Activated T-helper 1 cell treated with anti-CD3 and anti-CD28 coated beads, Interleukin-12 subunit alpha, Interleukin-12 subunit beta, Interleukin-2, Interleukin-4 antibody, amounts not matched to agents 30 ng/mL and 10 ng/mL and 1 ng/mL, durations not matched to agents 14 hours and 24 hours and 36 hours (primary cell): ENCODE measurements at regions not wholly inside any gene's neighbourhood (a gene's known extent, or its start where the extent isn't known, plus 50 kb on each side); places are given as distances from the start of the nearest gene placed in this dataset.

Experiments used
- DNase-seq: peaks from one replicate; pipeline ENCODE4 v3.0.0; 2021; ENCODE audit warnings: low spot score
- H3K27ac Mint-ChIP-seq: one replicate; pipeline ENCODE4 v1.8.0; 2021; ENCODE audit warnings: mild to moderate bottlenecking, mixed read lengths
- H3K27me3 Mint-ChIP-seq: one replicate; pipeline ENCODE4 v1.8.0; 2022; ENCODE audit warnings: mild to moderate bottlenecking, moderate library complexity, mixed read lengths; ENCODE audit not compliant: insufficient read depth
- H3K36me3 Mint-ChIP-seq: one replicate; pipeline ENCODE4 v1.8.0; 2021; ENCODE audit warnings: low read depth, mixed read lengths
- H3K4me1 Mint-ChIP-seq: one replicate; pipeline ENCODE4 v1.8.0; 2021; ENCODE audit warnings: low read depth, mixed read lengths
- H3K4me3 Mint-ChIP-seq: one replicate; pipeline ENCODE4 v1.8.0; 2021; ENCODE audit warnings: mild to moderate bottlenecking, moderate library complexity, mixed read lengths
- H3K9me3 Mint-ChIP-seq: one replicate; pipeline ENCODE4 v1.8.0; 2021; ENCODE audit warnings: mixed read lengths
- intact Hi-C: fragments of 100-400 bp; cut with micrococcal nuclease; formaldehyde crosslinking; loops from one replicate; pipeline ENCODE4 v1.15.1; 2024

- Mint-ChIP-seq H3K27me3 (peaks cover 18% of the 10 kb centered on the region), H3K36me3 (no peaks in the 10 kb centered on the region), H3K27ac (no peak overlapping the region), H3K4me3 (no peak overlapping the region), H3K9me3 (no peaks in the 10 kb centered on the region), H3K4me1 (peaks cover 4% of the 10 kb centered on the region)
- intact Hi-C loops: no loop called here
- no peak for DNase-seq
These were observed 1309.2 kb upstream of the WWC1 start for GRCh38 chr5:166982226-166982625.

GRCh38 chr5:166991601-166992000 is 1299.8 kb upstream of the WWC1 start:
- peaks cover 3% of the 10 kb centered on the region for H3K9me3 Mint-ChIP-seq
- no peaks in the 10 kb centered on the region for H3K27me3 Mint-ChIP-seq
- intact Hi-C loops: no loop called here
- no peaks in the 10 kb centered on the region for H3K4me1 Mint-ChIP-seq
- no peak overlapping the region for H3K27ac Mint-ChIP-seq
- H3K4me3 Mint-ChIP-seq: no peak overlapping the region
- no peak for DNase-seq
- no peaks in the 10 kb centered on the region for H3K36me3 Mint-ChIP-seq

DNA sequence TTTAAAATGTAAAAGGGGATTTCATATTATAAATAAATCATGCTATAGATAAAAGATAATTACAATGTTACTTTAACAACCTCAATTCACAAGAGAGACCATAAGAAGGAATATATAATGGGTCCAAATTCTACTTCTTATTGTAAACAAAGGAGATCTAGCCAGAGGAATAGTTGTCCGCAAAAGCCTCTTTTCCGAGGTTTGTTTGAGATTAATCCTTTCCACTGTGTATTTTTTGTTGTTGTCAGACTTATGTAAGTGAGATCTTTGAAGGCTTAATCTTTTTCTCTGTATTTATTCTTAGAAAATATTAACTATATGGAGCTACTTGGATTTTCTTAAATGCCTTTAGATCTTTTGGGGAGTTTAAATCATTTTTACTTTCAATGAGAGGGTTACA is 1299.3 kb upstream of the WWC1 start:
- Mint-ChIP-seq H3K36me3 (no peaks in the 10 kb centered on the region), H3K4me1 (no peaks in the 10 kb centered on the region), H3K27ac (no peak overlapping the region), H3K27me3 (no peaks in the 10 kb centered on the region), H3K4me3 (no peak overlapping the region), H3K9me3 (peaks cover 3% of the 10 kb centered on the region)
- DNase-seq: no peak
- intact Hi-C loops: no loop called here

GRCh38 chr5:166992874-166993722 is 1298.3 kb upstream of the WWC1 start:
- no peak for DNase-seq
- Mint-ChIP-seq H3K9me3 (peaks cover 3% of the 10 kb centered on the region), H3K27ac (no peak overlapping the region), H3K27me3 (no peaks in the 10 kb centered on the region), H3K4me3 (no peak overlapping the region), H3K4me1 (no peaks in the 10 kb centered on the region), H3K36me3 (no peaks in the 10 kb centered on the region)
- intact Hi-C loops: no loop called here

- no peaks in the 10 kb centered on the region for H3K4me1 Mint-ChIP-seq
These were observed 1297.2 kb upstream of the WWC1 start for GRCh38 chr5:166994226-166994625.

DNA sequence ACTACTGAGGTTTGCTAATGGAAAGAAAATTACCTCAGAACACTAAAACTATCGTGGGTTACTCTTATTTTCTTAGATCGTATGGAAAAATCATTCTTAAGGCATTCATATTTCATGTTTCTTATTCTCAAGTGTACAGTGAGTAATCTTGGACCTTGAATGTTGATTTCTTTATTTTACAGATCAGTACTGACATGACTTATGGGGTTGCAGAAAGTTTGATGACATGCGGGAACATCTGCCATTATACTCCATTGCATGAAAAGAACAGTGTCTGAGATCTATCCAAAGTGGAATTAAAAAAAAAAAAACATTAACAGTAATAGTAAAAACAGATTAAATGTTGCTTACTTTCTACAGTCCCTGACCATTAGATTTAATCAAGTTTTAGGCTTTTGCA is 1290.2 kb upstream of the WWC1 start:
- intact Hi-C loops: no loop called here

More at GRCh38 chr5:166994226-166994625, 1297.2 kb upstream of the WWC1 start:
- Mint-ChIP-seq H3K27me3 (no peaks in the 10 kb centered on the region), H3K27ac (no peak overlapping the region), H3K36me3 (no peaks in the 10 kb centered on the region), H3K9me3 (peaks cover 4% of the 10 kb centered on the region), H3K4me3 (no peak overlapping the region)
- DNase-seq: no peak
- intact Hi-C loops: no loop called here

DNA sequence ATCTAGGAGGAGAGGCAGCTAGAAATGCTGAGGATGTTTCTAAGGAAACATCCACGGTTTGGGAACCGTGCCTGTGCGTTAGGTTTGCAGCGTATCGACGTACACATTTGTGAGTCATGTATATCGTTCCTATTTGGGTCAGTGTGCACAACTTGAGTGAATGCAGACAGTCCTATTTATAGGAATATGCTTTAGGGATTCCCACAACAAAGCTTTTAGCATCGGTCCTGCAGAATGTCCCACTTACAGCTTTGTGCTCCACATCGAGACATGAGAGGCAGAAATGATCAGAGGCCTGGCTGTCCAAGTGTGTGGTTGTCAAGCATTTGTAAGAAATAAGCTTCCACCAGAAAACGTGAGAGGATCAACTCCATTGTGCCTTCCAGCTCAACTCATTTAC is 1282.7 kb upstream of the WWC1 start:
- Mint-ChIP-seq H3K27me3 (no peaks in the 10 kb centered on the region), H3K4me1 (no peaks in the 10 kb centered on the region), H3K4me3 (no peak overlapping the region), H3K36me3 (no peaks in the 10 kb centered on the region), H3K9me3 (no peaks in the 10 kb centered on the region), H3K27ac (no peak overlapping the region)
- intact Hi-C loops: no loop called here
- no peak for DNase-seq

More for the DNA sequence above, 1290.2 kb upstream of the WWC1 start:
- no peak overlapping the region for H3K4me3 Mint-ChIP-seq
- no peaks in the 10 kb centered on the region for H3K36me3 Mint-ChIP-seq
- H3K4me1 Mint-ChIP-seq: no peaks in the 10 kb centered on the region
- DNase-seq: no peak
- H3K27me3 Mint-ChIP-seq: no peaks in the 10 kb centered on the region
- peaks cover 8% of the 10 kb centered on the region for H3K9me3 Mint-ChIP-seq
- H3K27ac Mint-ChIP-seq: no peak overlapping the region

- no peaks in the 10 kb centered on the region for H3K4me1 Mint-ChIP-seq
- intact Hi-C loops: no loop called here
- H3K4me3 Mint-ChIP-seq: no peak overlapping the region
These were observed 1280.2 kb upstream of the WWC1 start for GRCh38 chr5:167011196-167011595.

DNA sequence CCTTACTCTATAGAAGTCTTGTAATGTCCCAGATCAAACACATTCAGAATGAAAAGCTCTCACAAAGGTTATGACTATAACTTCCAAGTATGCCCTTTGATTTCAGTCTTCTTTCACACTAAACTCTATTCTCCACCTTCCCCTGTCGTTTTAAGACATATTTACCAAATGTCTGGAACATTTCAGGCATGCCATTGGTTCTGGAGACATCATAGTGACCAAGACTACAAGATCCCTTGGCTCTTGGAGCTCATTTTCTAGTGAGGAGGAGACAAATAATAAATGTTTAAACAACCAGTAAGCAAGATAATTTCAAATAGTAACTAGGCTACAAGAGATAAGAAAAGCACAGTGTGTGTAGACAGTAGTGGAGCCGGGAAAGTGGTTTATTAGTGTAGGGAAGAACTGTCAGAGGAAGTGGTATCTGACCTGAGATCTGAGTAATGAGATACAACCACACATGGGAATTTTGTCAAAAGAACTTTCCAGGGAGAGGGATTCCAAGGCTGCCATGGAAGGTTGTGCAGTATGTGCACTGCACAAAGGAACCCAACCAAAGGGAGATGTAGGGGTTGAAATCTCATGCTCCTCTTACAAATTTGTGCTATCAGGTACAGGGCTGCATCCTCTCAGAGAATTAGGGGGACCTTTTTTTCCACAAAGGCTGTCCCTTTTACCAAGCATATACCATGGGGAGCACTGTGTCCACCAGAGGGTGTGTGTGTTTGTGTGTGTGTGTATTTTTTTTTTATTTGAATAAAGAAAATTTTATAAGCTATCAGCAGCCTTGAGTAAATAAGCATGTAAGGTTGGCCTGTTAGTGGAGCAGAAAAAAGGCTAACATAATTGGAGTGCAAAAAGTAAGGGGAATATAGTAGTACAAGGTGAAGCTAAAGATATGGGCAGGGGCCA is 1279.1 kb upstream of the WWC1 start:
- H3K27me3 Mint-ChIP-seq: no peaks in the 10 kb centered on the region
- no peaks in the 10 kb centered on the region for H3K9me3 Mint-ChIP-seq
- no peak overlapping the region for H3K27ac Mint-ChIP-seq
- no peaks in the 10 kb centered on the region for H3K36me3 Mint-ChIP-seq
- no peak overlapping the region for H3K4me3 Mint-ChIP-seq
- DNase-seq: no peak
- no peaks in the 10 kb centered on the region for H3K4me1 Mint-ChIP-seq
- intact Hi-C loops: no loop called here

More at GRCh38 chr5:167011196-167011595, 1280.2 kb upstream of the WWC1 start:
- Mint-ChIP-seq H3K9me3 (no peaks in the 10 kb centered on the region), H3K36me3 (no peaks in the 10 kb centered on the region), H3K27ac (no peak overlapping the region), H3K27me3 (no peaks in the 10 kb centered on the region)
- no peak for DNase-seq

DNA sequence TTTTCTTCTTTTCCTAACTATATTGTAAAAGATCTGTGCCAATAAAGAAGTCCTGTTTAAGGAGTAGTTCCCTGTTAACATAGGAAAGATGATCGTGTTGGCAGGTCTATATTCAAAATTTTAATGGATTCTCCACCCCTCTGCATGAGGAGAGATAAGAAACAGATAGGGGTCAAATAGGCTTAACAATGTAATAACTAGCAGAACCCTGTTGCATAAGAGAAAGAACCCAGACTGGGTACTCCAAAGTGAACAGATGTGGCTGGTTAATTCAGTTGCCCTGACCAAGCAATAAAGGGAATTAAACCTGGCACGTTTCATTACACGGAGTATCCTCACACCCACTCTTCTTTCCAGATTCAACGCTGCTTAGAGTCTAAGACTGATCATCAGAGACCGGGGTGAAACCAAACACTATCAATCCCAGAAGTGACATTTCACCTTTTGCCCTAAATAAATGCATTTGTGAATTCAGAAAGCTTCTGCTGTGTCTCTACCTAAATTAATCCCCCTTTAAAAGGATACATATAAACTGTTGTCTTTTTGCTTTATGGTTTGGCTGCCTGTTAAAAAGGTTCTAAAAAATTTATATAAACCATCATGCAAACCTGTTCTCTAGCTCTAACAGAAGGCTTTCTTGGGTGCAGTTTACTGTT is 1276.9 kb upstream of the WWC1 start:
- no peaks in the 10 kb centered on the region for H3K36me3 Mint-ChIP-seq
- no peaks in the 10 kb centered on the region for H3K9me3 Mint-ChIP-seq
- no peak overlapping the region for H3K4me3 Mint-ChIP-seq
- intact Hi-C loops: no loop called here
- DNase-seq: no peak
- no peak overlapping the region for H3K27ac Mint-ChIP-seq
- H3K27me3 Mint-ChIP-seq: no peaks in the 10 kb centered on the region
- H3K4me1 Mint-ChIP-seq: no peaks in the 10 kb centered on the region

DNA sequence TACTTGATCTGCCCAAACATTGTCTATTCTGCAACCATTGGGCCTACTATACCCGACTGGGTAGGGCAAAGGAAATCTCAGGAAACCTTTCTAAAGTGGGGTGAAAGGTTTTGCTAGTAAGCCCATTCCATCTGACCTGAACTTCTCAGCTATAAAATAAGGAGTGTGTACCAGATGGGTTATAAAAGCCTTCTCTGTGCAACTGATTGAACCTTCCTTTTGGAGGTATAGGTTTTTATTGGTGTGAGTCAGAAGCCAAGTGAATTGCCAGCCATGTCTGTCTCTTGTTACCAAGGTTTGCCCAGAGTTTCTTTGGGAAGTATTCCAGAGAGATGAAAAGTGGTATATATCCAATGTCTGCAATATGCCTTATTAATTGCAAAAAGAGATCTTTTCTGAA is 1271.0 kb upstream of the WWC1 start:
- Mint-ChIP-seq H3K4me3 (no peak overlapping the region), H3K4me1 (no peaks in the 10 kb centered on the region), H3K27ac (no peak overlapping the region), H3K36me3 (no peaks in the 10 kb centered on the region), H3K9me3 (no peaks in the 10 kb centered on the region), H3K27me3 (no peaks in the 10 kb centered on the region)
- intact Hi-C loops: no loop called here
- DNase-seq: no peak

DNA sequence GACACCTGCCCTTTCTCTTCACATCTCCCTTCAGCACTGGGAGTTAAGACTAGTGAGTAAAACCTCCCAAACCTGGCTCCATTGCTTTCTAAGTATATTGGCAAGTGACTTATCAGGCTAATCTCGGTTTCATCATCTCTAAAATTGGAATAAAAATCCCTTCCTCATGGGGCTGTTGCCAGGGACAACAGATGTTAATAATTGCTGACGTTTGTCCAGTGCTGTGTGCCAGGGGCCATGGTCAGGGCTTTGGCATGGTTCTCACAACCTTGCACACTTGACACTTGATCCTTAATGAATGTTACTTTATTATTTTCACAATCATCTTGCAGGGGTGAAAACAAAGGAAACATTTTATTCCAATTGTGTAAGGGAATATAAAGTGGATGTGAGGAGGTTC is 1262.0 kb upstream of the WWC1 start:
- Mint-ChIP-seq H3K4me1 (no peaks in the 10 kb centered on the region), H3K27me3 (no peaks in the 10 kb centered on the region), H3K27ac (no peak overlapping the region), H3K4me3 (no peak overlapping the region), H3K9me3 (peaks cover 3% of the 10 kb centered on the region), H3K36me3 (no peaks in the 10 kb centered on the region)
- intact Hi-C loops: no loop called here
- no peak for DNase-seq
